H9 (cell line): ENCODE measurements at regions not wholly inside any gene's neighbourhood (a gene's known extent, or its start where the extent isn't known, plus 50 kb on each side); places are given as distances from the start of the nearest gene placed in this dataset.
"Not testable (repeated sequence)": the region's sequence is repeated elsewhere in the genome, so short reads cannot be mapped to it uniquely, and the experiment has no call there.

Experiments used
- DNase-seq: peaks from one replicate; pipeline ENCODE4 v3.0.0-alpha.2; 2017
- H2AFZ ChIP-seq: one replicate; pipeline ENCODE4 v1.6.1; 2013; ENCODE audit warnings: mild to moderate bottlenecking, low read length, control low read depth, moderate library complexity
- H2AK5ac ChIP-seq: 2 replicates; pipeline ENCODE4 v1.6.1; 2013; ENCODE audit warnings: low read length, control low read depth, mixed read lengths; ENCODE audit not compliant: insufficient read length
- H2BK120ac ChIP-seq: one replicate; pipeline ENCODE4 v1.6.1; 2013; ENCODE audit warnings: low read depth, mild to moderate bottlenecking, low read length, control low read depth, inconsistent platforms; ENCODE audit not compliant: poor library complexity, severe bottlenecking
- H2BK12ac ChIP-seq: 2 replicates; pipeline ENCODE4 v1.6.1; 2013; ENCODE audit warnings: low read length, control low read depth, mixed read lengths, low read depth; ENCODE audit not compliant: insufficient read length
- H2BK15ac ChIP-seq: 2 replicates; pipeline ENCODE4 v1.6.1; 2013; ENCODE audit warnings: low read depth, low read length, control low read depth
- H2BK20ac ChIP-seq: one replicate; pipeline ENCODE4 v1.6.1; 2013; ENCODE audit warnings: low read depth, mild to moderate bottlenecking, low read length, control low read depth, inconsistent platforms; ENCODE audit not compliant: poor library complexity, severe bottlenecking
- H2BK5ac ChIP-seq: 2 replicates; pipeline ENCODE4 v1.6.1; 2013; ENCODE audit warnings: low read length, control low read depth, mixed read lengths; ENCODE audit not compliant: insufficient read length
- H3K14ac ChIP-seq: 2 replicates; pipeline ENCODE4 v1.6.1; 2013; ENCODE audit warnings: low read length, control low read depth; ENCODE audit not compliant: insufficient read depth
- H3K18ac ChIP-seq: 2 replicates; pipeline ENCODE4 v1.6.1; 2013; ENCODE audit warnings: low read depth, mild to moderate bottlenecking, mixed read lengths, low read length, control low read depth; ENCODE audit not compliant: insufficient read length
- H3K23ac ChIP-seq: 2 replicates; pipeline ENCODE4 v1.6.1; 2013; ENCODE audit warnings: low read length, control low read depth, mixed read lengths, low read depth; ENCODE audit not compliant: insufficient read length
- H3K23me2 ChIP-seq: 2 replicates; pipeline ENCODE4 v1.6.1; 2013; ENCODE audit warnings: low read depth, mild to moderate bottlenecking, mixed read lengths, low read length, control low read depth; ENCODE audit not compliant: insufficient read length, poor library complexity, severe bottlenecking
- H3K27ac ChIP-seq: 2 replicates; pipeline ENCODE4 v1.5.1; 2013; ENCODE audit warnings: low read length, control low read depth, mixed read lengths, low read depth; ENCODE audit not compliant: insufficient read length
- H3K27me3 ChIP-seq: 2 replicates; pipeline ENCODE4 v1.6.1; 2013; ENCODE audit warnings: low read length, control low read depth, inconsistent platforms; ENCODE audit not compliant: insufficient read depth
- H3K4ac ChIP-seq: 2 replicates; pipeline ENCODE4 v1.6.1; 2013; ENCODE audit warnings: low read depth, mild to moderate bottlenecking, control low read depth, inconsistent platforms, low read length, moderate library complexity
- H3K4me1 ChIP-seq: 2 replicates; pipeline ENCODE4 v1.6.1; 2013; ENCODE audit warnings: low read length, control low read depth, inconsistent platforms; ENCODE audit not compliant: insufficient read depth
- H3K4me2 ChIP-seq: 2 replicates; pipeline ENCODE4 v1.6.1; 2013; ENCODE audit warnings: low read length, control low read depth, mixed read lengths; ENCODE audit not compliant: insufficient read length, insufficient read depth
- H3K56ac ChIP-seq: 2 replicates; pipeline ENCODE4 v1.6.1; 2013; ENCODE audit warnings: low read depth, mild to moderate bottlenecking, mixed read lengths, low read length, control low read depth; ENCODE audit not compliant: insufficient read length
- H3K79me1 ChIP-seq: 2 replicates; pipeline ENCODE4 v1.6.1; 2013; ENCODE audit warnings: low read depth, mild to moderate bottlenecking, moderate library complexity, low read length, control low read depth, inconsistent platforms; ENCODE audit not compliant: insufficient read depth, poor library complexity, severe bottlenecking
- H3K79me2 ChIP-seq: 2 replicates; pipeline ENCODE4 v1.6.1; 2013; ENCODE audit warnings: low read length, control low read depth, inconsistent platforms; ENCODE audit not compliant: insufficient read depth
- H3K9ac ChIP-seq: 2 replicates; pipeline ENCODE4 v1.6.1; 2013; ENCODE audit warnings: low read length, control low read depth, mixed read lengths; ENCODE audit not compliant: insufficient read length; ENCODE audit errors: extremely low read depth
- H3K9me3 ChIP-seq: one replicate; pipeline ENCODE4 v1.6.1; 2013; ENCODE audit warnings: low read depth, low read length, inconsistent platforms; ENCODE audit not compliant: control insufficient read depth
- H3T11ph ChIP-seq: one replicate; pipeline ENCODE4 v1.6.1; 2013; ENCODE audit warnings: mild to moderate bottlenecking, low read length, control low read depth, inconsistent platforms
- H4K20me1 ChIP-seq: one replicate; pipeline ENCODE4 v1.6.1; 2013; ENCODE audit not compliant: control insufficient read depth, insufficient read length, insufficient read depth
- H4K5ac ChIP-seq: 2 replicates; pipeline ENCODE4 v1.6.1; 2013; ENCODE audit warnings: low read depth, mild to moderate bottlenecking, mixed read lengths, low read length, control low read depth; ENCODE audit not compliant: insufficient read length
- H4K8ac ChIP-seq: replicated peaks from 2 replicates; pipeline ENCODE4 v1.6.1; 2013; ENCODE audit warnings: low read length, control low read depth, mixed read lengths, low read depth; ENCODE audit not compliant: insufficient read length
- H4K91ac ChIP-seq: 2 replicates; pipeline ENCODE4 v1.6.1; 2013; ENCODE audit warnings: low read depth, mild to moderate bottlenecking, moderate library complexity, mixed read lengths, low read length, control low read depth; ENCODE audit not compliant: insufficient read length
- H3K27ac Mint-ChIP-seq, 3 experiments: 2 replicates in 2 of 3; 3 replicates in 1 of 3; pipeline ENCODE4 v1.8.0; 2020 to 2021; ENCODE audit warnings: mixed read lengths in 3 of 3, mild to moderate bottlenecking in 1 of 3, moderate library complexity in 1 of 3
- H3K27me3 Mint-ChIP-seq: 2 replicates; pipeline ENCODE4 v1.8.0; 2021; ENCODE audit warnings: low read depth, mild to moderate bottlenecking, moderate library complexity, mixed read lengths
- H3K36me3 Mint-ChIP-seq, 3 experiments: 2 replicates in 2 of 3; 3 replicates in 1 of 3; pipeline ENCODE4 v1.8.0; 2020 to 2021; ENCODE audit warnings: low read depth in 3 of 3, mixed read lengths in 3 of 3; ENCODE audit not compliant: insufficient read depth in 1 of 3
- H3K4me1 Mint-ChIP-seq, 2 experiments: 2 replicates each; pipeline ENCODE4 v1.8.0; 2020; ENCODE audit warnings: mixed read lengths in 2 of 2
- H3K4me3 Mint-ChIP-seq, 2 experiments: 2 replicates in 1 of 2; 3 replicates in 1 of 2; pipeline ENCODE4 v1.8.0; 2020 to 2021; ENCODE audit warnings: mild to moderate bottlenecking in 2 of 2, mixed read lengths in 2 of 2, moderate library complexity in 1 of 2
- H3K9me3 Mint-ChIP-seq, 2 experiments: 2 replicates in 1 of 2; 3 replicates in 1 of 2; pipeline ENCODE4 v1.8.0; 2020; ENCODE audit warnings: mild to moderate bottlenecking in 2 of 2, mixed read lengths in 2 of 2, moderate library complexity in 1 of 2
- WGBS: extraction: QIAGEN DNeasy Blood & Tissue Kit; methylation state at CpG from one replicate; pipeline ENCODE4 v1.1.7; 2013; ENCODE audit warnings: missing lambda C conversion rate, low lambda C conversion rate, mixed read lengths; ENCODE audit not compliant: insufficient read length; ENCODE audit errors: extremely low coverage; 5-methylcytosine and 5-hydroxymethylcytosine counted together

- H3K9me3 Mint-ChIP-seq = not testable (repeated sequence)
- no CpG with 5 or more reads among the region's 3 CpGs for WGBS
Observed at GRCh38 chr15:20277451-20277850, 264.1 kb downstream of the GOLGA6L6 start.

DNA sequence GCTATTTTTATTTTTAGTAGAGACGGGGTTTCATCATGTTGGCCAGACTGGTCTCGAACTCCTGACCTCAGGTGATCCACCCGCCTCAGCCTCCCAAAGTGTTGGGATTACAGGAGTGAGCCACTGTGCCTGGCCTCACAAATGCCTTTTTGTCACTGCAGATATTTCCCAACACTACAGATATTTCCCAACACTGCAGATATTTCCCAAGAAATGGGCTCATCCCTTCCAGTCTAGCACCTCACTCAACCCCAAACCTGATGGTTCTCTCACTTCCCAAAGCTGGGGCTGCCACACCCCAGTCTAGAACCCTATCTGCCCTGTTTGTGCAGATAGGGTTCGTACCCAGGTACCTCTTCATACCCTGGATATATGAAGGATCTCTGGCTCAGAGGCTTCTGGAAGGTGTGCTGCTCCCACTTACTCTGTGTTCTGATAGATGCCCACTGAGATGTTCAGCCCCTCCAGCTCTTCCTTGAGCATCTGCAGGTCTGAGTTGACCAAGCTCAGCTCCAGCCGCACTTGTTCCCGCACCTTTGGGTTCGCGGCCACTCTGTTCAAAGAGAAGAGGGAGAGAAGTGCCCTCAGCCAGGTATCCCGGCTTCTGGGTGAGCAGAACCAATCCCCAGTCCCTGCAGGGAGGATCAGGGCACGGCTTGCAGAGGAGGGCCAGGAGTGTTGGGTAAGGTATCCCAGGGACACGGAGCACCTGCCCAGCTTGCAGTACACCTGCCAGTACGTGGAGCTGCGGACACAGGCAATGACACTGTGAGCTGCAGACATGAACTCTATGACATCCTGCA lies 265.1 kb downstream of the GOLGA6L6 start:
- not testable (repeated sequence) for H3K4me1 Mint-ChIP-seq, H3K27ac Mint-ChIP-seq, H3K79me2 ChIP-seq, H3K56ac ChIP-seq, H4K5ac ChIP-seq, H3K14ac ChIP-seq, H3K27me3 Mint-ChIP-seq, H3K4me1 ChIP-seq, H2BK12ac ChIP-seq, H3K4me3 Mint-ChIP-seq, H4K20me1 ChIP-seq, H3K9me3 Mint-ChIP-seq, DNase-seq, H3K27me3 ChIP-seq, H3K79me1 ChIP-seq, H2BK20ac ChIP-seq, H3K27ac ChIP-seq, H3K36me3 Mint-ChIP-seq, H3K23ac ChIP-seq, H2BK120ac ChIP-seq, H2AFZ ChIP-seq, H3K9ac ChIP-seq, H3K18ac ChIP-seq, H3K23me2 ChIP-seq, H3K4me2 ChIP-seq, H3T11ph ChIP-seq, H2AK5ac ChIP-seq, H4K91ac ChIP-seq, H4K8ac ChIP-seq, H3K4ac ChIP-seq, H2BK5ac ChIP-seq, H2BK15ac ChIP-seq
- no CpG with 5 or more reads among the region's 13 CpGs for WGBS
- peaks cover 97% of the 10 kb centered on the region for H3K9me3 ChIP-seq

More at GRCh38 chr15:20277451-20277850, 264.1 kb downstream of the GOLGA6L6 start:
- not testable (repeated sequence) for H3K27me3 Mint-ChIP-seq, H3K23ac ChIP-seq, H2AK5ac ChIP-seq, DNase-seq, H4K5ac ChIP-seq, H3K9ac ChIP-seq, H4K20me1 ChIP-seq, H3K36me3 Mint-ChIP-seq, H3K4me1 ChIP-seq, H3K4me3 Mint-ChIP-seq, H2BK12ac ChIP-seq, H3K18ac ChIP-seq, H3K27me3 ChIP-seq, H3K27ac Mint-ChIP-seq, H3T11ph ChIP-seq, H2BK20ac ChIP-seq, H2BK15ac ChIP-seq, H3K23me2 ChIP-seq, H3K27ac ChIP-seq, H3K14ac ChIP-seq, H2BK120ac ChIP-seq, H2BK5ac ChIP-seq, H3K4me1 Mint-ChIP-seq, H3K79me1 ChIP-seq, H3K79me2 ChIP-seq, H3K4me2 ChIP-seq, H2AFZ ChIP-seq, H4K8ac ChIP-seq, H4K91ac ChIP-seq, H3K56ac ChIP-seq, H3K4ac ChIP-seq
- peaks cover 97% of the 10 kb centered on the region for H3K9me3 ChIP-seq
